ENCODE measurements at regions not wholly inside any gene's neighbourhood (a gene's known extent, or its start where the extent isn't known, plus 50 kb on each side); places are given as distances from the start of the nearest gene placed in this dataset.

- TF ChIP-seq CTCF (IDR thresholded peaks at IDR 0.05) (no peak), POLR2A (IDR thresholded peaks at IDR 0.05) (no peak), POLR2AphosphoS5 (IDR thresholded peaks at IDR 0.05) (no peak)
Observed at GRCh38 chr13:81738364-81738763, 1397.4 kb upstream of the SPRY2 start.
